Ectodermal cell (in vitro differentiated cells): ENCODE measurements at regions not wholly inside any gene's neighbourhood (a gene's known extent, or its start where the extent isn't known, plus 50 kb on each side); places are given as distances from the start of the nearest gene placed in this dataset.

Experiments
- H3K27ac ChIP-seq: 2 replicates; pipeline ENCODE4 v1.7.0; 2013; ENCODE audit warnings: mild to moderate bottlenecking, low read depth, low read length; ENCODE audit not compliant: insufficient read depth, poor library complexity, severe bottlenecking
- H3K27me3 ChIP-seq: 2 replicates; pipeline ENCODE4 v1.7.0; 2013; ENCODE audit warnings: mild to moderate bottlenecking, low read length; ENCODE audit not compliant: insufficient read depth, control insufficient read depth, poor library complexity, severe bottlenecking
- H3K36me3 ChIP-seq: one replicate; pipeline ENCODE4 v1.7.0; 2013; ENCODE audit warnings: low read length; ENCODE audit not compliant: control insufficient read depth, insufficient read depth
- H3K4me1 ChIP-seq: one replicate; pipeline ENCODE4 v1.7.0; 2013; ENCODE audit warnings: low read length; ENCODE audit not compliant: control insufficient read depth, insufficient read depth
- H3K4me3 ChIP-seq: 2 replicates; pipeline ENCODE4 v1.7.0; 2013; ENCODE audit warnings: low read depth, low read length, control low read depth; ENCODE audit not compliant: insufficient read depth
- H3K9me3 ChIP-seq: 2 replicates; pipeline ENCODE4 v1.7.0; 2013; ENCODE audit warnings: mild to moderate bottlenecking, low read length, moderate library complexity; ENCODE audit not compliant: control insufficient read depth
- WGBS, 2 experiments: methylation state at CpG; one replicate each; pipeline ENCODE4 v1.1.7; 2013; ENCODE audit warnings: missing lambda C conversion rate in 2 of 2; 5-methylcytosine and 5-hydroxymethylcytosine counted together

- H3K36me3 ChIP-seq, result no peaks in the 10 kb centered on the region
- no peaks in the 10 kb centered on the region for H3K27me3 ChIP-seq
- H3K4me3 ChIP-seq, result no peak overlapping the region
- no peaks in the 10 kb centered on the region for H3K4me1 ChIP-seq
- WGBS, 2 experiments, result 94 to 95% methylated on average over 19 of the region's 19 CpGs
- H3K9me3 ChIP-seq, result no peaks in the 10 kb centered on the region
- H3K27ac ChIP-seq, result no peak overlapping the region
Observed at GRCh38 chr4:35559559-35560365, 684.6 kb downstream of the ARAP2 start.

DNA sequence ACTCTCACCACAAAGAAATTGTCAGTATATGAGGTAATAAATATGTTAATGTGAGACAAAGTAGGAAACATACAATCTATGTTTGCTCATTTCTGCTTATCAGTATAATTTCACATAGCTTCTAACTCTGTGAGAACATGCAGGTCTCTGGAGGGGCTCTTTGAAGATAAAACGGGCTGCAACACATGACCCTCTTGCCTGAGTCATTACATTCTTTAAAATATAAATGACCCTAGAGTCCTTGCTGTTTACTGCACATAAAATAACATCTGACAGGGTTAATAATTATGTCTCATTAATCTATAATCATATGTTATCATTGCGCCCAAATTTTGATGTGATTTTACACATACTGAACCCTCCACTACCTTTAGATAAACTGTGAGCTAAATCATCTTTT is 681.5 kb downstream of the ARAP2 start:
- Histone ChIP-seq H3K36me3 (no peaks in the 10 kb centered on the region), H3K27ac (no peak overlapping the region), H3K27me3 (no peaks in the 10 kb centered on the region), H3K4me1 (no peaks in the 10 kb centered on the region), H3K9me3 (no peaks in the 10 kb centered on the region), H3K4me3 (no peak overlapping the region)
- 82 to 83% methylated on average over 2 of the region's 2 CpGs for WGBS, 2 experiments

GRCh38 chr4:35565640-35566039 is 678.7 kb downstream of the ARAP2 start:
- Histone ChIP-seq H3K27ac (no peak overlapping the region), H3K36me3 (no peaks in the 10 kb centered on the region), H3K4me1 (no peaks in the 10 kb centered on the region), H3K27me3 (no peaks in the 10 kb centered on the region), H3K9me3 (no peaks in the 10 kb centered on the region), H3K4me3 (no peak overlapping the region)
- 70 to 78% methylated on average over 3 of the region's 3 CpGs for WGBS, 2 experiments

DNA sequence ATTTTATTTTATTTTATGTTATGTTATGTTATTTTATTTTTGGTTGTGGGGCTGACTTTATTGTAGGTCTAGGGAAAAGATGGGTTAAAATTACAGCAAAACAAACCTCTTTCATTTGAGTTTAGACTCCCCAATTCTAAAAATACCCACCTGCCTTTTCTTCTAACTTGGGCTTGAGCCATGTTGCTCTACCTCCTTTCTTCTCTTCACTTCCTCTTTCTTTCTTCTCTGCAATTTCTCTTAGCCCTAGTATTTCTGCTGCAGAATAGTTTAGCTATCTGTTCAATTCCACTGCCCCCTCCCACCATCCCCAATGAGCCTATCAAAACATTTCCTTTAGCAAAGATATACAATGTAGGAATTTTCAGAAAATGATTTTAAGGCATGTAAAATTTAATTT is 653.3 kb downstream of the ARAP2 start:
- H3K4me3 ChIP-seq, result no peak overlapping the region
- H3K36me3 ChIP-seq, result no peaks in the 10 kb centered on the region

DNA sequence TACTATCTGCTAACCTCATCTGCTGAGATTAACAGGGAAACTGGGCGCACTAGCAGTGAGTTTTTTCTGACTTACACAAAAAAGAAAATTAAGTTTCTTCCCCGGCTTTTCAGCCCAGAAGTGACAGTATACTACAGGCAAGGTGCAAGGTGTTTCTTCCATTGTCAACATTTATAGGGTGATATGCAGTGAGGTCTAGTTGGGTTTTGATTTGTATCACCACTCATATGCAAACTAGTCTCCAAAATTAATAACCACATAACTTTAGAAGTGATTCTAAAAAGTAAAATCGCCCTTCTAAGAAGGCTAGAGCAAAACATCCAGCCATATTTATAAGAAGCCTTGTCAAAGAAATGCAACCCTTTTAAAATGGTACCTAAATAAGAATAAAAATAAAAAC is 640.1 kb downstream of the ARAP2 start:
- Histone ChIP-seq H3K36me3 (no peaks in the 10 kb centered on the region), H3K4me1 (no peaks in the 10 kb centered on the region), H3K27ac (no peak overlapping the region), H3K27me3 (no peaks in the 10 kb centered on the region), H3K4me3 (no peak overlapping the region), H3K9me3 (no peaks in the 10 kb centered on the region)
- 92 to 100% methylated on average over 2 to 3 of the region's 3 CpGs for WGBS, 2 experiments

More for the DNA sequence above, 653.3 kb downstream of the ARAP2 start:
- Histone ChIP-seq H3K27ac (no peak overlapping the region), H3K27me3 (no peaks in the 10 kb centered on the region), H3K9me3 (no peaks in the 10 kb centered on the region), H3K4me1 (no peaks in the 10 kb centered on the region)

DNA sequence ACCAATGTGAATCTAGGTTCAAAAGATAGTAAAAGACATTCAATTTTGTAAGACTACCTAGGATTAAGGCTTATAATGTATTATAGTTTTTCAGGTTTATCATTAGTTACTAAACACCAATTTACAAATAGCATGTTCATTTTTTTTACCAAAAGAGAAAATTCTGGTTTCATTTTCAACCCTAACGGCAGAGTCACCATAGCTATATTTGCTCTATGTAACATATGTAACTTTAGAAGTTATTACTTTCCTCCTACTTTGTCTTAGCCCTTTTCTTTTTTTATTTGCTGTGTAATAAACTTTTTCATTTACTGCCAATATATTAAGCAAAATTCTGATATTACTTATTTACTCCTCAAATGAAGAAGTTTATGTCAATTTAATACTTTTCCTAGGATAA is 639.6 kb downstream of the ARAP2 start:
- Histone ChIP-seq H3K27me3 (no peaks in the 10 kb centered on the region), H3K9me3 (no peaks in the 10 kb centered on the region), H3K27ac (no peak overlapping the region), H3K4me3 (no peak overlapping the region), H3K4me1 (no peaks in the 10 kb centered on the region), H3K36me3 (no peaks in the 10 kb centered on the region)
- no CpG with 5 or more reads among the region's 1 CpG for WGBS, 2 experiments

DNA sequence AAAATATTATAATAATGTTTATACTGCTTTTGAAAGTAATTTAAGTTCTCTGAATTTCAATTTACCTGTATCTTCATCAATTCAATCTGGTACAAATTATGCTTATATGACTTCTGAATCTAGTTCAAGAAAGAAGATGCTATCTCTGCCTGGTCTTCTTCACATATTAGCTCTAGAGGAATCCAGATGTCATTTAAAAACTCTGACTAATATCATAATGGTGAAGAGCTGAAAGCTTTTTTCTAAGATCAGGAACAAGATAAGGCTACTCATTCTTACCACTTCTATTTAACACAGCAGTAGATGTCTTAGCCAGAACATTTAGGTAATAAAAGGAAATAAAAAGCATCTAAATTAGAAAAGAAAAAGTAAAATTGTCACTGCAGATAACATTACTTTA is 636.1 kb downstream of the ARAP2 start:
- H3K27me3 ChIP-seq, result no peaks in the 10 kb centered on the region
- H3K27ac ChIP-seq, result no peak overlapping the region
- H3K36me3 ChIP-seq, result no peaks in the 10 kb centered on the region
- H3K4me1 ChIP-seq, result no peaks in the 10 kb centered on the region
- H3K4me3 ChIP-seq, result no peak overlapping the region
- H3K9me3 ChIP-seq, result no peaks in the 10 kb centered on the region

GRCh38 chr4:35614120-35614519 is 630.2 kb downstream of the ARAP2 start:
- WGBS, 2 experiments, result 100% methylated on average over 1 to 2 of the region's 2 CpGs
- Histone ChIP-seq H3K4me3 (no peak overlapping the region), H3K36me3 (no peaks in the 10 kb centered on the region), H3K27me3 (no peaks in the 10 kb centered on the region), H3K9me3 (no peaks in the 10 kb centered on the region), H3K4me1 (no peaks in the 10 kb centered on the region), H3K27ac (no peak overlapping the region)

GRCh38 chr4:35639929-35640328 is 604.4 kb downstream of the ARAP2 start:
- Histone ChIP-seq H3K4me1 (no peaks in the 10 kb centered on the region), H3K4me3 (no peak overlapping the region), H3K36me3 (no peaks in the 10 kb centered on the region), H3K9me3 (no peaks in the 10 kb centered on the region), H3K27ac (no peak overlapping the region), H3K27me3 (no peaks in the 10 kb centered on the region)
- WGBS, 2 experiments, result 89 to 90% methylated on average over 3 of the region's 3 CpGs

- H3K27ac ChIP-seq, result no peak overlapping the region
- H3K9me3 ChIP-seq, result no peaks in the 10 kb centered on the region
- no peaks in the 10 kb centered on the region for H3K27me3 ChIP-seq
- no peak overlapping the region for H3K4me3 ChIP-seq
- no peaks in the 10 kb centered on the region for H3K4me1 ChIP-seq
- H3K36me3 ChIP-seq, result no peaks in the 10 kb centered on the region
Observed at GRCh38 chr4:35643661-35644060, 600.7 kb downstream of the ARAP2 start.

GRCh38 chr4:35644591-35644990 is 599.7 kb downstream of the ARAP2 start:
- Histone ChIP-seq H3K4me1 (no peaks in the 10 kb centered on the region), H3K27me3 (no peaks in the 10 kb centered on the region), H3K27ac (no peak overlapping the region), H3K9me3 (no peaks in the 10 kb centered on the region), H3K36me3 (no peaks in the 10 kb centered on the region), H3K4me3 (no peak overlapping the region)
